SHP77 treated with DMSO at 0.1 percent for 48 hours (cell line): ENCODE measurements at regions not wholly inside any gene's neighbourhood (a gene's known extent, or its start where the extent isn't known, plus 50 kb on each side); places are given as distances from the start of the nearest gene placed in this dataset.
"Not testable (repeated sequence)": the region's sequence is repeated elsewhere in the genome, so short reads cannot be mapped to it uniquely, and the experiment has no call there.

Source experiments
- DNase-seq: peaks from one replicate; lab custom pipeline; 2025; lab: John Stamatoyannopoulos, UW

DNA sequence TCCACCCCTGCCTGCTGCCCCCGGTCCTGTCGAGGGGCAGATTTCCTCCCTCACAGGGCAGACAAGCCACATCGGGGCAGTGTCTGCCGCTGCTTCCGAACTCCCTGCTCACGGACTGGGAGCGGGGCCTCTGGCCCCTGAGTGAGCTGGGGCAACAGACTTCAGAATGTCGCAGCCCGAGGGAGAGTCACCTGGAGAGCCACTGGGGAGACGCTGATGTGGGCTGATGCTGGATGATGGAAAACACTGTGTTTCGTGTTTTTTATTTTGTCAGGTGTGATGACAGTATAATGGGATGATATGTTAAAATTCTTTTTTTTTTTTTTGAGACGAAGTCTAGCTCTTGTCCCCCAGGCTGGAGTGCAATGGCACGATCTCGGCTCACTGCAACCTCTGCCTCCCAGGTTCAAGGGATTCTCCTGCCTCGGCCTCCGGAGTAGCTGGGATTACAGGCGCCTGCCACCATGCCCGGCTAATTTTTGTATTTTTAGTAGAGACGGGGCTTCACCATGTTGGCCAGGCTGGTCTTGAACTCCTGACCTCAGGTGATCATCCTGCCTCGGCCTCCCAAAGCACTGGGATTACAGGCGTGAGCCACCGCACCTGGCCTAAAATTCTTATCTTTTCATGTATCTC, 52.1 kb upstream of the SEPTIN5 start:
- not testable (repeated sequence) for DNase-seq

- DNase-seq: peak; percentile 82
These were observed 51.0 kb upstream of the SEPTIN5 start for GRCh38 chr22:19663286-19663815.

GRCh38 chr22:19663821-19664355, 50.4 kb upstream of the SEPTIN5 start:
- no peak for DNase-seq

- DNase-seq: no peak
These were observed 49.9 kb upstream of the SEPTIN5 start for GRCh38 chr22:19664406-19664805.
